ENCODE measurements at regions not wholly inside any gene's neighbourhood (a gene's known extent, or its start where the extent isn't known, plus 50 kb on each side); places are given as distances from the start of the nearest gene placed in this dataset.

GRCh38 chr5:167228134-167228533 is 1063.3 kb upstream of the WWC1 start:
- H3K4me1 ChIP-seq = no peaks in the 10 kb centered on the region
- intact Hi-C loops (cut with DNase I) = no loop called here
- DNase-seq (no peak), ATAC-seq (no peak)
- TF ChIP-seq POLR2A (IDR thresholded peaks at IDR 0.05) = no peak
- TF ChIP-seq, protein P1, sequence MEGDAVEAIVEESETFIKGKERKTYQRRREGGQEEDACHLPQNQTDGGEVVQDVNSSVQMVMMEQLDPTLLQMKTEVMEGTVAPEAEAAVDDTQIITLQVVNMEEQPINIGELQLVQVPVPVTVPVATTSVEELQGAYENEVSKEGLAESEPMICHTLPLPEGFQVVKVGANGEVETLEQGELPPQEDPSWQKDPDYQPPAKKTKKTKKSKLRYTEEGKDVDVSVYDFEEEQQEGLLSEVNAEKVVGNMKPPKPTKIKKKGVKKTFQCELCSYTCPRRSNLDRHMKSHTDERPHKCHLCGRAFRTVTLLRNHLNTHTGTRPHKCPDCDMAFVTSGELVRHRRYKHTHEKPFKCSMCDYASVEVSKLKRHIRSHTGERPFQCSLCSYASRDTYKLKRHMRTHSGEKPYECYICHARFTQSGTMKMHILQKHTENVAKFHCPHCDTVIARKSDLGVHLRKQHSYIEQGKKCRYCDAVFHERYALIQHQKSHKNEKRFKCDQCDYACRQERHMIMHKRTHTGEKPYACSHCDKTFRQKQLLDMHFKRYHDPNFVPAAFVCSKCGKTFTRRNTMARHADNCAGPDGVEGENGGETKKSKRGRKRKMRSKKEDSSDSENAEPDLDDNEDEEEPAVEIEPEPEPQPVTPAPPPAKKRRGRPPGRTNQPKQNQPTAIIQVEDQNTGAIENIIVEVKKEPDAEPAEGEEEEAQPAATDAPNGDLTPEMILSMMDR (IDR thresholded peaks at IDR 0.05) = no peak
- H3K36me3 ChIP-seq = no peaks in the 10 kb centered on the region
- no peak overlapping the region for H3K4me3 ChIP-seq
- no peaks in the 10 kb centered on the region for H3K27me3 ChIP-seq
- H3K27ac ChIP-seq = no peak overlapping the region
- H3K9me3 ChIP-seq = peaks cover 0 to 3% (median 0%) of the 10 kb centered on the region in 4 donors
- 71% methylated on average over 2 of the region's 3 CpGs for WGBS (ENCODE audit: insufficient coverage, low coverage, low lambda C conversion rate, missing lambda C conversion rate)

DNA sequence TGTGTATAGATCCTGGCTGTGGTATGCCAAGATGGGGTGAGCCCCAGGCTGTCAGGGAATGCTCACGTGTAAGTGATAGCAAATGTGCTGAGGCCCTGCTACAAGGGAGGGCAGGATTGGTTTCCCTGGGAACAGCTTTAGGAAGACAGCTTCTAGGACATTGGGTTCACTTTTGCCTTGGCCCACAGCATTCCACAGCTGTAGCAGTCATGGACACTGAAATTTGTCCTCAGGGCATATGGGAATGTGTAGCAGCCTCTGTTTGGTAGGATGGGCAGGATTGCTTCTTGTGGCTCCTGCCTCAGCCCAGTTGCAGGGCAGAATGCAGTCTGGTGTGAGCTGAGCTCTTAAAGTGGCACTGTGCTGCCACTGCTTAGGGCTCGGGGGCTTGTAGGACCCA is 1061.7 kb upstream of the WWC1 start:
- ATAC-seq = no peak
- no peak for DNase-seq
- no peak overlapping the region for H3K4me3 ChIP-seq
- H3K9me3 ChIP-seq = peaks cover 0 to 3% (median 0%) of the 10 kb centered on the region in 4 donors
- TF ChIP-seq, protein P1 (IDR thresholded peaks at IDR 0.05) = no peak
- TF ChIP-seq POLR2A (IDR thresholded peaks at IDR 0.05) = no peak
- WGBS (ENCODE audit: insufficient coverage, low coverage, low lambda C conversion rate, missing lambda C conversion rate) = no CpG with 5 or more reads among the region's 2 CpGs
- no peaks in the 10 kb centered on the region for H3K27me3 ChIP-seq
- H3K27ac ChIP-seq = no peak overlapping the region
- intact Hi-C loops (cut with DNase I) = no loop called here
- H3K4me1 ChIP-seq = no peaks in the 10 kb centered on the region
- no peaks in the 10 kb centered on the region for H3K36me3 ChIP-seq

GRCh38 chr5:167230414-167230813 is 1061.0 kb upstream of the WWC1 start:
- TF ChIP-seq, protein P1 (IDR thresholded peaks at IDR 0.05) = no peak
- TF ChIP-seq POLR2A (IDR thresholded peaks at IDR 0.05) = no peak
- H3K36me3 ChIP-seq = no peaks in the 10 kb centered on the region
- H3K9me3 ChIP-seq = peaks cover 0 to 3% (median 0%) of the 10 kb centered on the region in 4 donors
- no peak for ATAC-seq
- WGBS (ENCODE audit: insufficient coverage, low coverage, low lambda C conversion rate, missing lambda C conversion rate) = 69% methylated on average over 1 of the region's 1 CpG
- no peak overlapping the region for H3K4me3 ChIP-seq
- intact Hi-C loops (cut with DNase I) = no loop called here
- no peak overlapping the region for H3K27ac ChIP-seq
- no peaks in the 10 kb centered on the region for H3K27me3 ChIP-seq
- no peaks in the 10 kb centered on the region for H3K4me1 ChIP-seq
- no peak for DNase-seq

GRCh38 chr5:167232675-167233311 is 1058.7 kb upstream of the WWC1 start:
- DNase-seq (no peak), ATAC-seq (no peak)
- H3K27ac ChIP-seq = no peak overlapping the region
- no peaks in the 10 kb centered on the region for H3K4me1 ChIP-seq
- no peaks in the 10 kb centered on the region for H3K36me3 ChIP-seq
- TF ChIP-seq POLR2A (IDR thresholded peaks at IDR 0.05) = no peak
- TF ChIP-seq, protein P1 (IDR thresholded peaks at IDR 0.05) = no peak
- no peaks in the 10 kb centered on the region for H3K27me3 ChIP-seq
- no peaks in the 10 kb centered on the region for H3K9me3 ChIP-seq
- H3K4me3 ChIP-seq = no peak overlapping the region
- 65% methylated on average over 3 of the region's 3 CpGs for WGBS (ENCODE audit: insufficient coverage, low coverage, low lambda C conversion rate, missing lambda C conversion rate)
- intact Hi-C loops (cut with DNase I) = no loop called here
